Cerebellar cortex (tissue), 1 donor: ENCODE measurements at regions not wholly inside any gene's neighbourhood (a gene's known extent, or its start where the extent isn't known, plus 50 kb on each side); places are given as distances from the start of the nearest gene placed in this dataset.

Experiments
- DNase-seq: peaks from one replicate; pipeline ENCODE4 v3.0.0-alpha.2; 2015; ENCODE audit warnings: low spot score

DNA sequence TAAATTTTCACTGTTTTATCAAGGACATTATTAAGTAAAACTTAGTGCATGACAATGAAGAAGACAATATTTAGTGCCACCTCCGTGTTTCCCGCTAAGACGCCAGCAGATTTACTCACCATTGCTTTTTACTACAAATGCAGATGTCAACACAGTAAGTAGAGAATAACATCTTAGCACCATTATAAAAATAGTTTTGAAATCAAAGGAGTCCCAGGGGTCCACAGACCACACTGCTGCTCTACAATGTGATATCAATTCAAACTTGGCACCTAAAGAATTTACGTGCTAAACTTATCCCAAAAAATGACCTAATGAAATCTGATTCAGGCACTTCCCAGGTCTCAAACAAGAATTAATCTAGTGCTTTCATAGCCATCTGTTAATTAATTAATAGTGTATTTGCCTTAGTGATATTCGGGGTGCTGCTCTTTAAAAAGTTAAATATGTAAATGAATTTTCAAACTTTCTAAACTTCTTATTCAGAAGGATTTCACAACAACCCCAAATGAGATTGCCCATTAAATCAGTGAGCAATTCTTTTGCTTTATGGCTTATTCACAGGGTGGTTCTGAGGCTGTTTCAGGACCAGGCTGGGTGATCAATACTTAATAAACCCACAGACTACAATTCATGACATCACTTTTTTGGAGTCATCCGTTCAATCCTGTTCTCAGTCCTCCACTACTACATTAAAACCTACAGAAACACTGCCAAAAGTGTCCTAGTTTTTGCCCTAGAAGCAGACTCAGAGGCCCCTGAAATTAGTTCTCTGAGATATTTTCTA is 161.3 kb upstream of the LMNTD1 start:
- no peak for DNase-seq

DNA sequence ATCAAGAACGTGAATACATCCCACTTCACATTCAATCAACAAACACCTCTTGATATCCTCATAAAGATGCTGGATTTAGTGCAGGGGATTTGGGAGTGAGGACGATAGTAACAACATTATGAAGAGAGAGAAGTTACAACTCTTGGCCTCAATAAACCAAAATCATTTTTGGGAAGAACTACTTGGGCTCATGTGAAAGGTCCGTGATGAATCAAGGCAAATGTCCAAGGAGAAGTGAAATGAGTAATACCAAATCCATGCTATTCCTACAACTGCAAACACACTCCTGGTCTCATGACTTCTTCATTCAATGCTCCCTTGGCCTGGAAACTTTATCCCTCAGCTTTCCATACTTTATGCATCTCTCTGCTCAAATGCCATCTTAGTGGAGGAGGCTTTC is 162.0 kb upstream of the LMNTD1 start:
- DNase-seq, result no peak

DNA sequence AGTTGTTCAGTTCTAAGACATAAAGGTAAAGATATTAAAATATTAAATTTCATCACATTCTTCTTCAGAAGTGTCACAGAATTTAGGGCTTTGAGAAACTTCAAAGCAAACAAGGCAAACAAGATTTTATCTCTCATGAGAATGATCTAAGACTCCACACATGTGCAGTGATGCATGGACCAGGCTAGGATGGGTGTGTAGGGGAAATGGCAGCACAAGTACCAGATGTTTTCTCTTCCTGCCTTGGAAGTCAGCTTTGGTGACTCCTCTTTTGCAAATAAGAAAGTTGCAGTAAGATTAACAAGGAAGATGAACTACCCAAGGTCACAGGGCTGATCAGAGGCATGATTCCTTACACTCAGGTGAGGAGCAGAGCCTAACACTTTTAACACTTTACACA is 163.8 kb upstream of the LMNTD1 start:
- DNase-seq, result no peak

DNA sequence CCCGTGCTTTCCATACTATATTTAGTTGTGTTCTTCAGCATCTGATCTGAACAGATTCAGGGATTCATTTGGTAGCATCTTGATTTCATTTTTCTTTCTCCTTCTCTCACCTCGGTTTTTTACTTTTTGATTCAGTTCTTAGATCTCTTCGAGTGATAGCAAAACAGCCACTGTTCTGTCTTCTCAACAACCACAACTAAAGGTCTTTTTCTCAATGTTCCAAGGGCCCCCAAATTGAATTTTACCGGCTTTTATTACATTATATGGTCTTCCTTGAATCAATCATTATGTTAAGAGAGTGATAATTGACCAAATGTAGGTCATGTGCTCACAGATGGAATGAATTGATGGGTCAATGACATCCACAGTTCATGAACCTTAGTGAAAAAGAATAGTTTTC is 164.5 kb upstream of the LMNTD1 start:
- no peak for DNase-seq

DNA sequence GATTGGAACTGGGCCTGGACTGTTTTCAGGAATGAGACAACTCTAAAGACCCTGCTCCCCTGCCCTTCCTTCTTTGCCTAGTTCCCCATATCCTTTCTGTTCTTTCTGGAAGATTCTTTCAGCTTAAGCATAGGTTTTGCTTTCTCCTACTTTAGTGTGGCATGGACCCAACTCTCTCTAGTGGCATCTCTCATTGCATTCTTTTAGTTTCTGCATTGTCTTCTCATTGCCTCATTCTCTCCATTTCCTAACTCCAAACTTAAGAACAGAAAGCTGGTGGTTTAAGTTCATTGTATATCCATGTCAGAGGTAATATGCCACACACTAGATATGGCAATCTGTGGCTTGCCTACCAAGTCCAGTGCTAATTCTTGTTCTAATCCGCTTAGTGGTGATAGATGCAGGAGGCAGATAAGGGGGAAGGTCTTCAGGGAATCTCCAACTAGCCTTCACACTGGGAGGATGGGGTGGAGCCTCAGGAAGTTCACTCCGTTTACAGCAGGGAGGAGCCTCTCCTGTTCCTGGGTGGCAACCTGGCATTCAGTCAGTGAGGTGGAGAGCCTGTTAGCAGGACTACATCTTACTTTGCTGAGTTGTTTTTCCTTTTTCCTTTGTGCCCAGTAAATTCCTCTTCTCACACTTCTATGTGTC is 165.1 kb upstream of the LMNTD1 start:
- DNase-seq, result no peak

DNA sequence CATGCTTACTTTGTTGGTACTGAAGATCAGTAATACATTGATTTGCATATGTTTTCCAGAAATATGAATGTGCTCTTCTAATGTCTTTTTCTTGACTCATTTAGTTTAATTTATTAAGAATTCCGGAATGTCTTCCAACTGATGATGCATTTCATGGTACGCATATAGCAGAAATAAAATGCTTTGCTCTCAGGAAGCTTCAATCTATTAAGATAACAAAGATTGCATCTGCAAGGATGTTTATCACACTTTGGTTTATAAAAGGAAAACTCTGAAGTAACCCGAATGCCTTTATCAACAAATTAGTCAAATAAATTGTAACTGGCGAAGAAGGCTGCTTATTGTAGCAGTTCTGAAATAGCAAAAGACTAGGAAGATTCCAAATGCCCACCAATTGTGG is 166.4 kb upstream of the LMNTD1 start:
- DNase-seq, result no peak

DNA sequence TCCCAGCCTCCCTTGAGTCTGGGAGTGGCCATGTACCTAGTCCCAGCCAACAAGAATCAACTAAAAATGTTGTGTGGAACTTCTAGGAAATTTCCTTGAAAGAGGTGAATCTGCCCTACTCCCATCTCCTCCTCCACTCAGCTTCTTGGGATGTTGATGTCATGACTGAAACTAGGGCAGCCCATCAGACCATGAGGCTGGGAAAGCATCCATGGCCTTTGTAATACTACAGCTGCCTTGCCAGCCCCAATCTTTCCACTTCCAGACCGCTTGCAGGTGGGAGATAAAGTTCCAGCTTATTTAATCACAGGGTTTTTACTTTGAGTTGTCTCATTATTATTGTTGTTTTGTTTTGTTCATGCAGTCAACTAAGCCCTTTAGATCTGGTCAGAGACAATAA is 170.3 kb upstream of the LMNTD1 start:
- DNase-seq, result no peak

DNA sequence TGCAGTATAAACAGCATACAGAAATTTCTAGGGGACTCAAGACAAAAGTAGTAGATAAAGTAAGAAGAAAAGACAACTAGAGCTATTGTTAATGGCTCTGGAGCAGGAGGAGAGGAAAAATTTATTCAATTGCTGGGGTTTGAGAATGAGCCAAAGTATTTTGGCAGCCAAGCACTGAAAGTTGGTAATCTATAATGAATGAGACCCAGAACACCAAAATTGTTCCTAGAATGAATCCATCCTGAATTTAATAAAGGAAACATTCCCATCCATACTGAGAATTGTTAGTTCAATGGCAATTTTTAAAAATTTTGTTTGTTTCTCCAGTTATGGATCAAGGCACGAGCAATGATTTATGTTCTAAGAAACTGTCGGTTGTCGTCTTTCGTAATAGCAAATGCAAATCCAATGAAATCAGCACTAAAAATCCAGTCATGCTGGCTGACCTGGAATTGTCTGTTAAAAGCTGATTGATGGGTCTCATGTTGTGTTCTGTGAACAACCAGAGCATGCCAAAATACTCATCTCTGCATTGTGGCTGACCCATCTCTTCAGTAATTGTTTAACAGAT is 170.9 kb upstream of the LMNTD1 start:
- DNase-seq, result no peak

DNA sequence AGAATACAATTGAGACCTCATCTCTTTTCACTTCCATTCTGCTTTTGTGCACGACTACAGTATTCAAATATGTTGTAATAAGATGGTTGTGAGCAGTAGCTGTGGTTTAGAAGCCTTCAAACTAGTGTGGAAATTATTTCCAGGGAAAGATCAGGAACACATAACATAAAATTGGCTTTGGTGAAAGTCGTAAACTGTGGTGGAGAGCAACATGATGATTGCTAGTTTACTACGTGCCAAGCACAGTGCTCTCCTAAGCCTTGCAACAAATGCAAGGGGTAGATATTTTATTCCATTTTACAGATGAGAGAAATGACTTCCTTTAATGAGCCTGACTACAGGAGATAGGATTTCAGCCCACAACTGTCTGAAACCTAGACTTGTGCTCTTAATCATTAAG is 172.4 kb upstream of the LMNTD1 start:
- DNase-seq, result no peak

DNA sequence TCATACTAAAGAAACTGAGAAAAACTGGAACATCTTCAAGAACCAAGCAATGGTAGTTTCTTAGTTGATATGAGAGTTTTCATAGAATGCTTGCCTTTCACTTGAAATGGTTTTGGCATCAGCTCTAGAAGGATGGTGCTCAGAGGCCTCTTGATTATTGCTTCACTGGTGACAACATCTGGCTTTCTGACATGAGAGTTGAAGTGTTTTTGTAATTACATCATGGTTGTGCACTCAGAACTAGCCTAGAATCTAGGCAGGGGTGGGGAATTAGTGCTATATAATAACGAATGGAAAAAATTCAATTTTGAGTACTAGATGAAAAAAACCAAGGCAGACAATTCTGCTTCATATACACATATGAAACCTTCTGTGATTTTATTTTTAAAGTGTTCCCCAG is 172.8 kb upstream of the LMNTD1 start:
- DNase-seq, result no peak

DNA sequence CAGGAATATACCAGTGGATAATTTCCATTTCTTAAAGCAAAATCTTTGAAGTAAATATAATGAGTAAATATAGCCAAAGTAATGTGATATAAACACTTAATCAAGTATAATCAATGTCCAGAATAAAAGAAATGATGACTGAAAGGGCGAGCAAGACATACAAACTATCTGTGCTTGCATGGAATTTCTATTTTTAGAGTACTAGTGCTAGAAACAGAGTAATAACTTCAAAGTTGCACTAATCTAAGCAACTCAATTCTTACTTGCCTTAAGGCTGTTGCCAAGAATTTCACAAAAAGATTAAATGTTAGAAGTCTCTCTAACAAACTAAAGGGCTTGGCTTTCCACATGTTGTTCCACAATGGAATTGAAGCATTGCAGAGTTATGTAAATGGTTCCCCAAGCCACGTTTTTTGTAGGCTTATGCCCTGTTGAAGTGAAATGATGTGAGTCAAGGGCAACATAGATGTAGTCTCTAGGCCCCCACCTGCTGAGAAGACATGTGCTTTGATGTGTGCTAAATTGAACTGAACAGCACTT is 175.0 kb upstream of the LMNTD1 start:
- no peak for DNase-seq

DNA sequence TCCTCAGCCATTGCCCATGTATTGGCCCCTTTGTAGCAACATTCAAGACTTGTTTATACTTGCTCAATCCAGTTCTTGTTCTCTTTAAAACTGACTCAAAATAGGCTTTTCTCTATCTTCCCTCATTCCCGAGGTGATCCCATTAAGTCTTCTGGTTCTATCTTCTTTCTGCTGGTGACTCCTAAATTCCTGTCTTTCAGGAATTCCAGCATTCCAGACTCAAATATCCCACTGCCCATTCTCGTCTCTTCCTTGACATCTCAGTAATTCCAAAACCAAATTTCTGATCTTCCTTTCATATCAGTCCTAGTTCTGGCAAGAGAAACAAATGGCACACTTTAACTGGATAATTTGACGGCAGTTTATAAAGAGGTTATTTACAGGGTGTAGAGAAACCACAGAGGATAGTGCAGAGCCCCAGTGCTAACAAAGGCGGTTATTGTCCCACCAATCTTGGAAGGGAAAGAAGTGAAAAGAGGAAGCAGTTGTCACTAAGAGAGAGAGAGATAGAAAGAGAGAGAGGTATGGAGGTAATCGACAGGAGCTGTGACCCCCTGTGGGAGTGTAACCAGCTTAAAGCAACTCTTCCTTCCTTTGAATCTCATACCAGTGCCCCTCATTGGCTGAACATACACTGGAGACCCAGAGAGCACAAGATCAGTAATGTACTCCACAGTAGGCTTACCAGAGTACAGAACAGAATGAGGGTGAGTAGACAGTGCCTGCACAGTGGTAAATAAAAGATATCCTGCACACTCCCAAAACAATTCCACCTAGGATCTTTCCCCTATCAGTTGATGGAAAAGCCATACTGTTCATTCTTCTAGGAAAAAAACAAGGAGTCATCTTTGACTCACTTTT is 177.6 kb upstream of the LMNTD1 start:
- DNase-seq, result no peak

DNA sequence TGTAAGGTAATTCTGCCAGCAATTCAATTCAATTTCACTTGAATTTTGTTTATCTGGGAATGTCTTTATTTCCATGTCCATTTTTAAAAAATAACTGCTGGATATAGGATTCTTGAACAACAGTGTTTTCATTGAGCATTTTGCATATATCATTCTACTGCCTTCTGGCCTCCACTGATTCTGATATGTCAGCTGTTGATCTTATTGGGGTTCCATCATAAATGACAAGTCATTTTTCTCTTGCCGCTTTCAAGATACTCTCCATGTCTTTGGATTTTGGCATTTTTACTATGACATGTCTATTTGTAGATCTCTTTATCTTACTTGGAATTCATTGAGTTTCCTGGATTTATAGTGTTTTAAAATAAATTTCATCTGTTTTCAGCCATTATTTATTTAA is 180.5 kb upstream of the LMNTD1 start:
- no peak for DNase-seq

DNA sequence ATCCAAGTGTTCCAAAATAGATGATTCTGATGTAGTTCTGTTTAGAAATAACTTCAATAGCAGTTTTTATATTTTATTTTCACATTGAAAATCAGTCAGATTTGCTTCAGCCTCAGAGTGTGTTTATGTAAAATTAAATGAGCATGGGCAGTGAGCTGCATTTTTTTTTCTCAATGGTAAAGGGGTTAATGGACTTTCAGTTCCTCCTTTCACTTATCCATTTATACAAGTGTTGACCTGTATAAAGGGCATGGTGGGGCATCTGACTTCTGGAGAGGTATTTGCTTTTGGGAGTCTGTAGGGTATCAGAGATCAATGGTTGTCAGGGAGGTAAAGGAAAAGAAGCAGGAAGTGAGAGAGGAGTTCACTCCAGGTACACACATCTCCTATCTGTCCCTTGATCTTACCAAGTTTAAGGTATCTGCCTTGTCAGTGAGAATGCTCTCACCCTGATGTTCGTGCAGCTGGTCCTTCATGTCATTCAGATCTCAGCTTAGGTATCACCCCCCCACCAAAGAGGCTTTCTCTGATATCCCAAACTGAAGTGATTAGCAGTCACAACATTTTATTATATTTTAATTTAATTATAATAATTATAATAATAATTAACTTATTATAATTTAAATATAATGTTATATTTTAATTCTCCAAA is 181.6 kb upstream of the LMNTD1 start:
- no peak for DNase-seq

DNA sequence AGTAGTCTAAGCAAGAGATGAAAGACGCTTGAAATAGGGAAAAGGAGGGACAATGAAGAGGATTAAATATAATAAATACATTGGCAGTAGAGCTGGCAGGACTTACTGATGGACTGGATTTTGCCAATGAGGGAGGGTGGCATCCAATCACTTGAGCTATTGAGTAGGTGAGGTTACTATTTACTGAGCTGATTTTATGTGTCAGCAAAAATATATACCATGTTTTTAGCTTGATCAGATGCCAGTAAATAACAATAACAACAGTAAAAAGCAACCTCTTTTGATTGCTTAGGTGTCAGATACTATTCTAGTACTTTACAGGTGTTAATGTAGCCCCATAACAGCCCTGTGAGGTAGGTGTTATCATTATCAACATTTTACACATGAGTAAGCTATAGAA is 187.5 kb upstream of the LMNTD1 start:
- no peak for DNase-seq

DNA sequence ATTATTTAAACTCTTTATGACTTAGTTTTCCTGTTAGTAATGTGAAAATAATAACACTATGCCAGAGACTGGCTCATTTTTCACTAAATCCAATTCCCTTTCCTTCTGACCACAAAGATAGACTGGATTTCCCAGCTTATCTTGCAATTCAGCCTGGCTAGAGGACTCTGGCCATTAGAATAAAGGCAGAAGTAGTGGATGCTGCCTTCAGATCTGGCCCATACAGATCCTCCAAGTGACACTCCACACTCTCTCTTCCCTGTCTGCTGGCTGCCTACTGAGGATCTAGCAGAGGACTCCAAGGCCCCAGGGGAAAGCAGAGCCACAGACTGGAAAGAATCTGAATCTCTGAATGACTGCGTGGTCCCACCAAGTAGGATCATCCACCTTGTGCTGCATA is 188.8 kb upstream of the LMNTD1 start:
- DNase-seq, result no peak

DNA sequence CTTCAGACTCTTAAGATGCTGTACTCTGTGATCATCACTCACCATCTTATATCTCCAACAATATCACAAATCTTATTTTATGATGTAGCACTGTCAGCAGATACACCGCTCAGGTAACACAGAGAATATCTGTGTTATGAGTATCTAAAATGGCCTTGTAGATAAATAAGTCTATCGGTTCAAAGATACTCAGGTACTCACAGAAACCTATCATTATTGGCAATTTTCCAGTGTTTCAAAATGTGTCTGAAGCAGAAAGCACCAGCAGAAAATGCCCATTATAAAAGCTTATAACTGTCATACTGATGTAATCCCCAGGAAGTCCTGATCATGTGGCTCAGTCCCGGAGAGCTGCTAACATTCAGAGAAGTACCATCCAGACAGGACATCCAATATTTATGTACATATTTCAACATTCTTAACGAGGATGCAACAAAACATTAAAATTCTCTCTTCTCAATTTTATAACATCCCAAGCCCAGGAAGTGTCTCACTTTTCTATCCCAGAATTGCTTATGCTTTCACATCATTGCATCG is 190.7 kb upstream of the LMNTD1 start:
- DNase-seq, result no peak

DNA sequence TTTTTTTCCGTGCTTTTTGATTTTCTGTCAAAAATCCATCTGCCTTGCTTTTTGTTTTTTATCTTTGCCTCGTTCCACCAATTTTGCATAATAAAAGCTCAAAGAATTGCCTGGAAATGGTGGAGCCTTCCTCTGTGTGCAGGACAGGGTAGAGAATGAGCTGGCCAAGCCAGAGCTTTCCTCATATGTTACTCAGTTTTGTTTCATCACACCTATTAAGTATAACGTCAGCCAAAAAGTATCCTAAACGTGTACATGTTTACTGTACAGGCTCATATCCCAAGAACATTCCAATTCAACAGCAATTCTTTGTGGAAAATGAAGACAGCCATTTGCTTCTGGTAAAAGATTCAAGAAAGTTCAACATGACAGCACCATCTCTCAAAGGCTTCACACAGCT is 191.2 kb upstream of the LMNTD1 start:
- no peak for DNase-seq

DNA sequence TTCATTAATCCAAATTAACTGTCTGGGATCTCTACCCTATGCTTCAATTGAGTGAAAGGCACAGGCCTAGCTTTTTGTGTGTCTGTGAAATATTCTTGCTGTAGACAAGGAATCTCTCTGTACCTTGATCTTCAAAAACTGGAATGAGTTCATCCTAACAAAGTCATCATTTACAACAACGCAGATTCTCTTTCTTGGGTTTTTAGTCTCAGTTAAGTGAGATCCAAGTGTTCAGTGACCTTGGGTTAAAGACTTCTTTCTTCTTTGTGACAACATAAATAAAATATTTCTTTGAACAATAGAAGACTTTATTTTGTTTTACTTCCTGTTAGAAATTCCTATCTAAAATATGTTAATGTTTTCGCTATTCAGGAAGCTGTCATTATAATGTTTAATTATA is 192.2 kb upstream of the LMNTD1 start:
- no peak for DNase-seq

DNA sequence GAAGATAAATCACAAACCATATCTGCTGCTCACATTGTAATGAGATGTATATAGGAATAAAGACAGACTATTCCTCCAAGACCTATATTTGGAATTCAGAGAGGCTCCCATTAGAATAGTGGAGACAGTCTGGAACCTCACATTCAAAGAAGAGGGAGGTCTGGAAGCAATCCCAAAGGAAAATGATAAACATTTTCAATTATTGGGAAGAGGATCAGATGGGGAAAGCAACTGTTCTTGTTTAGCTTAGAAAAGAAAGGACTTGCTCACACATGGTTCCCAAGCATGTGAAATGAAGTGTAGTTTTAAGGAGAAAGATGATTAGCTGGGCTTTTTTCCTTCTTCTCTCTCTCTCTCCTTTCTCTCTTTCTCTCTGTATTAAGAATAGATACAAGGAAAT is 193.0 kb upstream of the LMNTD1 start:
- DNase-seq, result no peak

DNA sequence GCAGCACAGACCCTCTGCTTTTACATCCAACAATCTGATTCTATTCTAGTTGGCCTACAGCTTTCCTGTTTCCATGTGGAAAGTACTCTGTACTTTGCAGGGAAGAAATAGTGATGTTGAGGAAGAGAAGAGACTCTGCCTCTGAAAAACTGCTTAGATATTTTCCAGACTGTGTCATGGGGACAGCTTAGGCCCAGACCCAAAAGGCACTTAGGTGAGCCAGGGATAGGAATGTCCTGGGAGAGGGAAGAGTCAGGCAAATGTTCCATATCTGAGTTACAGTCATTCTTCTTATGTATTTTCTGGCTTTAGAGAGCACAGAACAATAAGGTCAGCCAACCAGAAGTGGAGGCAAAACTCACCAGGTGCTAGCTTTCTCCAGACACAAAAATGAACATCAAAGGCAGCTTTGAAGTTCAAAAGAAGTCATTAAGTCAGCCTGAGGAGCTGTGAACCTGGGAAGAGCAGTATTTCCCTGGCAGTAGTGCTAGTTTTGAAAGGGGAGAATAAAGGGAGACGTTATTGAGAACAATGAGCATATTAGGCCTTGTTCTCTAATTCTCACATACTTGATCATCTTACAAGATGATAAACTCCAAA is 199.7 kb upstream of the LMNTD1 start:
- DNase-seq, result no peak
